H1 (cell line): ENCODE measurements at regions not wholly inside any gene's neighbourhood (a gene's known extent, or its start where the extent isn't known, plus 50 kb on each side); places are given as distances from the start of the nearest gene placed in this dataset.

ENCODE experiments used
- CREB1 ChIP-seq: IDR thresholded peaks from 2 replicates; pipeline ENCODE4 v1.6.1; 2012; ENCODE audit warnings: inconsistent platforms
- EZH2 ChIP-seq: fragments of 200-600 bp; sonication (generic); IDR thresholded peaks from 2 replicates; pipeline ENCODE4 v1.7.1; 2012; ENCODE audit warnings: low read depth, mild to moderate bottlenecking, moderate library complexity, low read length, inconsistent platforms; ENCODE audit not compliant: severe bottlenecking
- HDAC2 ChIP-seq, 2 experiments: fragments of 300-600 bp in 1 of 2; sonication (generic) in 1 of 2; IDR thresholded peaks; 2 replicates each; pipeline ENCODE4 v1.6.1; 2011 to 2012; ENCODE audit warnings: low read depth in 2 of 2, low read length in 2 of 2, mild to moderate bottlenecking in 2 of 2, moderate library complexity in 2 of 2, borderline replicate concordance in 1 of 2, inconsistent platforms in 1 of 2
- SRF ChIP-seq: IDR thresholded peaks from 2 replicates; pipeline ENCODE4 v1.6.1; 2011; ENCODE audit warnings: mild to moderate bottlenecking, low read depth, low read length, moderate library complexity

DNA sequence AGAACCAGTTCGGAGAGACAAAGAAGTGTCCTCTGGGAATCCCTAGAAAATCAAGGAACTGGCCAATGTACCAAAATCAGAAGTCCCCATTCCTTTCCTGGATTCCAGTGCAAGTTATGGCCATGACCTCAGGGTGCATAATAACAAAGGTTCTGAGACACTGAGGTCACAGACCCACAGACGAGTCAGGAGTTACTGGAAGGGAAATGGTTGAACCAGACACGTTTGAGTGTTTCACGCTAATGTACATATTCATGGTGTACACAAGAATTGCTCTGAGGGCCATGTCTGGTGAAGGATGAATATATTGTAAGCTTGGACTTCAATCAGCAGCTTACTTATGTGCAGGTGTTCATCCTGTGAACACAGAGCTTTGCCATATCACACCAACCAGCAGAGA, 58.6 kb upstream of the KLHL29 start (continued):
- TF ChIP-seq EZH2 (no peak), HDAC2 (IDR thresholded peaks at IDR 0.05; ENCODE audit: borderline replicate concordance in 1 of 2, low read depth in 2 of 2, low read length in 2 of 2) (no peak), SRF (no peak), CREB1 (no peak)
